ENCODE measurements at regions not wholly inside any gene's neighbourhood (a gene's known extent, or its start where the extent isn't known, plus 50 kb on each side); places are given as distances from the start of the nearest gene placed in this dataset.

GRCh38 chr4:180377741-180378140 lies 1865.5 kb upstream of the TENM3 start:
- H2AFZ ChIP-seq (replicated peaks; ENCODE audit: low read length, poor library complexity), result no peak overlapping the region
- TF ChIP-seq NFE2L2 (IDR thresholded peaks at IDR 0.05; ENCODE audit: low read depth, low read length) (no peak), USF2 (IDR thresholded peaks at IDR 0.05; ENCODE audit: low read depth, low read length) (no peak), CEBPB (IDR thresholded peaks at IDR 0.05; ENCODE audit: low read depth, low read length) (no peak), RAD21 (IDR thresholded peaks at IDR 0.05; ENCODE audit: low read length) (no peak), ELK1 (IDR thresholded peaks at IDR 0.05; ENCODE audit: borderline replicate concordance, low read depth, low read length) (no peak), MAZ (IDR thresholded peaks at IDR 0.05; ENCODE audit: borderline replicate concordance, low read depth, low read length) (no peak), RFX5 (IDR thresholded peaks at IDR 0.05; ENCODE audit: low read depth, low read length) (no peak)

More at GRCh38 chr4:180377741-180378140, 1865.5 kb upstream of the TENM3 start:
- H3K9me1 ChIP-seq (ENCODE audit: insufficient read depth, low read length), result no peaks in the 10 kb centered on the region
- ATAC-seq (ENCODE audit: low read depth) (no peak), DNase-seq (no peak)
- H3K4me2 ChIP-seq (ENCODE audit: low read depth, low read length), result no peak overlapping the region
- H2BK120ac ChIP-seq (ENCODE audit: low read depth, low read length), result no peak overlapping the region
- dilution Hi-C loops (cut with HindIII; ENCODE audit: low sequenced_read_pairs, unreplicated experiment), result no loop called here
- no peaks in the 10 kb centered on the region for H3K36me3 ChIP-seq (ENCODE audit: control insufficient read depth, insufficient read depth, low read length)
- H4K91ac ChIP-seq (ENCODE audit: insufficient read depth, low read depth, low read length), result no peak overlapping the region
- no peak overlapping the region for H3K18ac ChIP-seq (ENCODE audit: low read depth, low read length)
- no peak overlapping the region for H3K27ac ChIP-seq (ENCODE audit: insufficient read depth, low read length)
- no peak overlapping the region for H3K4ac ChIP-seq (ENCODE audit: low read depth, low read length)
- H2AK5ac ChIP-seq (ENCODE audit: low read depth, low read length), result no peak overlapping the region
- in situ Hi-C loops (cut with MboI; ENCODE audit: low sequenced_read_pairs), result no loop called here
- no peaks in the 10 kb centered on the region for H4K20me1 ChIP-seq (ENCODE audit: insufficient read depth, low read length)
- intact Hi-C loops (cut with micrococcal nuclease), result no loop called here
- H2AK9ac ChIP-seq (replicated peaks; ENCODE audit: low read depth, low read length, poor library complexity), result no peak overlapping the region
- no peaks in the 10 kb centered on the region for H3K79me1 ChIP-seq (ENCODE audit: low read depth in 1 of 2, low read length in 2 of 2)
- ChIA-PET CTCF (no interaction called here), POLR2A (ENCODE audit: unreplicated experiment) (no interaction called here)
- no peaks in the 10 kb centered on the region for H3K4me1 ChIP-seq (ENCODE audit: control insufficient read depth, insufficient read depth, low read length)
- no peaks in the 10 kb centered on the region for H3K9me3 ChIP-seq (ENCODE audit: control insufficient read depth, insufficient read depth, low read length)
- H2BK5ac ChIP-seq (ENCODE audit: low read depth, low read length, poor library complexity, severe bottlenecking), result no peak overlapping the region
- no peak overlapping the region for H3K4me3 ChIP-seq (ENCODE audit: insufficient read depth, low read depth, low read length)
- no peak overlapping the region for H2BK20ac ChIP-seq (ENCODE audit: low read depth, low read length)
- H4K5ac ChIP-seq (ENCODE audit: low read depth, low read length), result no peak overlapping the region
- no peak overlapping the region for H4K8ac ChIP-seq (ENCODE audit: low read depth in 2 of 2, low read length in 2 of 2)
- no peak overlapping the region for H2BK15ac ChIP-seq (ENCODE audit: low read depth, low read length)
- H3K27me3 ChIP-seq (ENCODE audit: control insufficient read depth, insufficient read depth, low read length), result no peaks in the 10 kb centered on the region
- no peak overlapping the region for H3K14ac ChIP-seq (replicated peaks; ENCODE audit: low read depth, low read length)
- BruUV-seq (replicated peaks), result no TSS peak
- H3K9ac ChIP-seq (ENCODE audit: low read depth, low read length), result no peak overlapping the region
- WGBS, 2 experiments (ENCODE audit: extremely low coverage in 2 of 2, insufficient read length in 1 of 2), result no CpG with 5 or more reads among the region's 1 CpG
- no peak overlapping the region for H3K56ac ChIP-seq (ENCODE audit: extremely low read depth, insufficient read depth, low read length)
- no peak overlapping the region for H3K23ac ChIP-seq (ENCODE audit: low read depth, low read length)

All from IMR-90 (cell line).